ENCODE measurements at regions not wholly inside any gene's neighbourhood (a gene's known extent, or its start where the extent isn't known, plus 50 kb on each side); places are given as distances from the start of the nearest gene placed in this dataset.

DNA sequence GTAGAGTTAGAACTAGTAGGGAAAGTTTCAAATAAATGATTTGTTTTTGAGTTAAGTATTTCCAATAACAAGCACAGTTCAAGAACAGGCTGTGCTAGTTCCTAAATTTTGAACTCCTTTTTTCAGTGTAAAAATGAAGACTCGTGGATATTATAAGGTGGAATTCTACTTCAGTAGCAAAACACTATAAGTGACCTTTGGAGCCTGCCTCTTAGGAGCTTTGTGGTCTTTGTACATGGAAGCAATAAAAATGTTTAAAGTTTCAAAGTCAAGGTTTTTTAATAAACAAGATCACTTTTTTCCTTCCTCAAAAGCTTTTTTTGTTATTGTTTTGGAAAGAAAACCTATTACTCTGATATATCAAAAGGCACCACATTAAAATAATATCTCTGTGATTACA lies 292.4 kb upstream of the VWC2 start:
- TF ChIP-seq EZH2 (IDR thresholded peaks at IDR 0.05; ENCODE audit: insufficient read depth, low read length): no peak
- TF ChIP-seq CTCF (IDR thresholded peaks at IDR 0.05; ENCODE audit: insufficient read depth, low read depth, low read length): no peak

All from astrocyte (in vitro differentiated cells and primary cell).